Left ventricle myocardium superior (tissue), 1 donor: ENCODE measurements at regions not wholly inside any gene's neighbourhood (a gene's known extent, or its start where the extent isn't known, plus 50 kb on each side); places are given as distances from the start of the nearest gene placed in this dataset.
A peak's percentile ranks its signal among the peaks of the same experiment; 100 is the strongest.
"Not testable (repeated sequence)": the region's sequence is repeated elsewhere in the genome, so short reads cannot be mapped to it uniquely, and the experiment has no call there.

Source experiments
- ATAC-seq: fragments of 200-7000 bp; cut with Tn5 transposase; one replicate; pipeline ENCODE4 v1.9.1; 2020; ENCODE audit warnings: mild to moderate bottlenecking, moderate library complexity
- DNase-seq: peaks from one replicate; pipeline ENCODE4 v3.0.0-alpha.2; 2020
- intact Hi-C: fragments of 100-400 bp; cut with micrococcal nuclease; formaldehyde crosslinking; loops from one replicate; pipeline ENCODE4 v1.11.0; 2022
- donor health status: DM: no; HTN: yes; CAD: no; lungs with severe emphysema.

DNA sequence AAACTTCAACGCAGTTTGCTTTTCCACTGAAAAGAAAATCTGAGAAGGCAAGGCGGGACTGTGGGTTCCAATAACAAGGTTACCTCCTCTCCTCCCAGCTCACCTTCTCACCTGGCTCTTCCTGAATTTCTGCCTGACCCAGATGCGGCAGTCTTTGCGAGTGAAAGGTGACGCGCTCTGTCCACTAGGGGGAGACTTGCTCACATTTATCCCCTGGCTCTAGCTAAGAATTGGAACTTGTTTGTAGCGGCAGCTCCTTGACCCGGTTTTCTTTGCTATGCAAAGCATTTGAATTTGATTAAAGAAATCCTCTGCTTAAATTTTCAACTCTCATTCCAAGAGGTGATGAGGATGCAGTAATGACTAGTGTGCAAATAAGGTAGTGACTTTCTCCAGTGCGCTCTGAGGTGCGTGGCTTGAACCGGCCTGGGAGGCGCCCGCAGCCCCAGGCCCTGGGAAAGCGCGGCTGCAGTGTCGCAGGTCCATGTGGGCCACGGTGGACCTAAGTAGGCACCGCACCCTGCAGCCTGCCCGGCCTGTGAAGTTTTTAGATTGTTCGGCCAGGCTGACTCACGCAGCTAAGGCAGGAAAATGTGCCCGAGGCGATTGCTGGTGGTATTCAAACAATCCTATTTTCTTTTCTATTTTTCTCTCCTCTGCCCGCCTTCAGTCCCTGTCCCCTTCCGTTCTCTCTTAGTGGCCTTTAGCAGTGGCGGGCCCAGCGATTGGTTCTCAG lies 336.9 kb upstream of the NPSR1 start:
- peak; percentile 81 for ATAC-seq
- peak; percentile 44 for DNase-seq
- intact Hi-C loops = no loop called here

DNA sequence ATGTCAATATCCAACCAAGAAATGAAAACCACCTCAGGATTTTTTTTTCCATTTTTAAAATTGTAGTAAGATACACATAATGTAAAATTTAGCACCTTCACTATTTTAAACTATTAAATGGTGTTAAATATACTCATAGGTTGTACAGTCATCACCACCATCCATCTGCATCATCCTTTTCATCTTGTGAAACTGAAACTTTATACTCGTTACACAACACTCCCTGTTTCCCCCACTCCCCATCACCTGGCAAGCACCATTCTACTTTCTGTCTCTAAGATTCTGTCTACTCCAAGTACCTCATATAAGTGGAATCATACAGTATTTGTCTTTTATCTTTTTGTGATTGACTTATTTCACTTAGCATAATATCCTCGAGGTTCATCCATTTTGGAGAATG lies 335.2 kb upstream of the NPSR1 start:
- DNase-seq (no peak), ATAC-seq (no peak)
- intact Hi-C loops = no loop called here

DNA sequence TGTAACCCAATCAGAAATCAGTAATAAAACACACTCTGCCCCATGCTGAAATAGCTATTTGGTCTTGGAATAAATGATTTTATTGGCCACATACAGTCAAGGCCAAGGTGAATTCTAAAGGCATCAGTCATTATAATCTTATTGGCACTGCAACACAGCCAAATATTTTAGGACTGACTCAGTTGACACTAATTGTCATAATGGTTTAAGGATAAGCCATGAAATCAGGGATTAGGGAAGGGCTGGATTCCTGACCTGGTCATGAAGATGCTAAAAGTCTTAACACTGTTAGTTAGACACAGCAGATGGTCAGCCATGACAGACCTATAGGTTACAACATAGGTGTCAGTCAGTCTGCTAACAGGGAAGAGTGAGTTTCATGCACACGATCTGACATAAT lies 330.3 kb upstream of the NPSR1 start:
- intact Hi-C loops = no loop called here
- ATAC-seq = no peak
- DNase-seq = no peak

DNA sequence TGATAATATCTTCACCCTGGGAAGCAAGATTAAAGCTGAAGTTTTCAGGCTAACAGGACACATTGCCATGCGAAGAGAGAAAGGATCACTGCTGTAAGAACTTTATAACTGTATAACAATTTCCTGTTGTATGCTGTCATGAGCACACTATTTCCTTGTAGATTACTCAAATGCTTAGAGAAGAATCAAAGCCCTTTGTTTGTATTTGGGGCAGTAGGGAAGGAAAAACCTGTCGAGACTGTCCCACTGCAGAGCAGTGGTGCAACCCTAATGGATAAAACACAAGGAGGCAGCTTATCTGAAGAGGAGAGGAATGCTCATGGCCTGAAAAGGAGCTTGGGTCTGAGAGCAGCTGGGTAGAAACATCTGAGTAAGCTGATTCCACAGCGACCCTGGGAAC lies 327.7 kb upstream of the NPSR1 start:
- no peak for DNase-seq
- intact Hi-C loops = no loop called here

DNA sequence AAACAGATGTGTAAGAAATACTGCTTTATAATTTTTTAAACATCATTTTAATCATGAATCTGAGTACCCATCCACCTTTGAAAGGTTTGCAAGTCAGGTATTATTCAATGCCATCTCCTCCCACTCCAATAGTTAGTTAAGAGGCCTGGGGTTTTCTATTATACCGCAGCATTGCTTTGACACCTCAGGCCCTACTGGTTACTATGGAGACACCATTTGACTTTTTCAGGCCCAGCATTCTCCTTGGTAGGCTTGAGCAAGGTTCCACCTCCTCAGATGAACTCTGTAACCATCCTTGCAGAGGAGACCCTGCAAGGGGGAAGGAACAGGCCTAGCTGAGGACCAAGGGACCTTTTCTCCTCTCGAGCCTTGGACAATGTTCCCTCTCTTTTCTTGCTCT lies 326.9 kb upstream of the NPSR1 start:
- intact Hi-C loops = no loop called here
- ATAC-seq (no peak), DNase-seq (no peak)

More for the DNA sequence above, 327.7 kb upstream of the NPSR1 start:
- ATAC-seq = no peak

DNA sequence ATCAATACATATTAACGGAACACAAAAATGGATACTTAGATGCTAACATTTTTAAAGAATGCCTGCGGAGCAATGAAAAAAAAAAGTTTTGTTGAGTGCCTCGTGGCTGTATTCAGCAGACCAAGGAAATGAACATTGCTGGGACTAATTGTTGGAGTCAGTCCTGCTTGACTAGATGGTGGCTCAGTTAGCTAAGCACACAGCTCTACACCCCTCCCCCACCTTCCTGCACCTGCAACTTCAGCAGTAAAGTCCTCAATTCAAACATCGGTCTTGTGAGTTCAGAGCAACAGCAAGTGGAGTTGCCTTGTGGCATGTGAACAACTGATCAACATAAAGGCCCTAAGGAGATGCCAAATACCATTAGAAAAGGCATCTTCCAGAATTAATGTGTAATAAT lies 326.0 kb upstream of the NPSR1 start:
- intact Hi-C loops = no loop called here
- DNase-seq = no peak
- no peak for ATAC-seq

DNA sequence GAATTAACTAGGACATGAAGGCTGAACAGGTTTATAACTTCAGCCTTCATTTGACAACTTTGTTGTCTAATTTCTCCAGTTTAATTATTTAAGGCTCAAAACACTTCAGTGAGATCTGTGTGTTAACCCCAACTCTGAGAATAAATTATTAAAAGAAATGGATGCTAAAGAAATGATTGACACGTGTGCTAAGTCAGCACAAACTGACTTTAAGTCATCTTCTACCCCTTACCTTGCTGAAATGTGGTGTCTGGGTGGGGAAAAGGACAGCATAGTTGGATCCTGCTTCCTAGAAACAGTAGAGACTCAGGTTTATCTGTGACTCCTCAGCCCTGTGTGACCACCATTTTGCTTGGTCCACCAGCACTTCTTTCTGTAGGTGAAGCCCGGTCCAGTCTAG lies 324.8 kb upstream of the NPSR1 start:
- no peak for ATAC-seq
- intact Hi-C loops = no loop called here
- DNase-seq = no peak

DNA sequence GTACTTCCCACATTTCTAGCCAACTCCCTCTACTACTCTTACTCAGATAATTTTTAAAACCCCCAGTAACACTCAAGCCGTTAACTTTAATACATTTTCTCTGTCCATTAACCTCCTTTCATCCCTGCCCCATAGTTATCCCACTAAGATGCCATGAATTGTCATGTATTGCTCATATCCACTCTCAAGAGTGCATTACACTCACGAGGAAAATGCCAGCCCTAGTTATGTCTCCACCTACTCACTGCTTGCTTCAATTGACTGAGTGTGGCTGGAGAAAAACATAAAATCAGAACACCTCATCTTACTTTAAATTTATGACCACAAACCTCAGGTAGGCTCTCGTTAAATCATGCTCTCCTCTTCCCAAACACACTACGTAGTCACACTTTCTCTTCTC lies 324.1 kb upstream of the NPSR1 start:
- intact Hi-C loops = no loop called here
- no peak for ATAC-seq
- no peak for DNase-seq

DNA sequence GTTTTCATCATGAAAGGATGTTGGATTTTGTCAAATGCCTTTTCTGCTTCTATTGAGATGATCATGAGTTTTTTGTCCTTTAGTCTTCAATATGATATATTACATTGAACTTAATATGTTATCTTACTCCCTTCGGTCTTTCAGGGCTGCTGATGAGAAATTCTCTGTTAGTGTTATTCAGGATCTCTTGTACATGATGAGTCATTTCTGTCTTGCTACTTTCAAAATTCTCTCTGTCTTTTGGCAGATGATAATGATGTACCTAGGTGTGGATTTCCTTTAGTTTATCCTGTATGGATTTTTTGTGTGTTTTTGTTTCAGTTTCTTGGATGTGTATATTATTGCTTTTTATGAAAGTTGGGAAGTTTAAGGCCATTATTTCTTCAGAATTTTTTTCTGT lies 320.9 kb upstream of the NPSR1 start:
- ATAC-seq (no peak), DNase-seq (no peak)
- intact Hi-C loops = no loop called here

DNA sequence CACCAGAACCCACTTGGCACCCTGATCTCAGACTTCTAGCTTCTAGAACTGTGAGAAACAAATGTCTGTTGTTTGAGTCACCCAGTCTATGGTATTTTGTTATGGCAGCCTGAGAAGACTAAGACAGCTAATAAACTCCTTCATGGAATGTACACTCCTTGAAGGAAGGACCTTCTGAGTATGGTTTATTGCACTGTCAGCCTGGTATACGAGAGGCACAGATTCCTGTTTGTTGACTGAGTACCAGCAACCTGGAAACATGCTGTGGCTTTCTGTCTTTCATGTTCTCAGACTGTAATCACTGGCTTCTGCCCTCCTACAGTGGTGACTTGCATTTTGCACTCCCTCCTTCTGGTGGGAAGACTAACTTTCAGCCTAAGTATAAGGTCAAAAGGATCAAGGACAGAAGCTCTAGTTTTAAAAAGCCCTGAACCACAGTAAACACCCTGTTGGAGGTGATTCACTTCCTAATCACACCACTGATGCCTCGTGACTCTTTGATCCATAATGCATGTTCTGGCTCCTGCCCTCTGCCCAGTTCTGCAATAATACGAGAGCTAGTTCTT lies 319.0 kb upstream of the NPSR1 start:
- intact Hi-C loops = no loop called here

DNA sequence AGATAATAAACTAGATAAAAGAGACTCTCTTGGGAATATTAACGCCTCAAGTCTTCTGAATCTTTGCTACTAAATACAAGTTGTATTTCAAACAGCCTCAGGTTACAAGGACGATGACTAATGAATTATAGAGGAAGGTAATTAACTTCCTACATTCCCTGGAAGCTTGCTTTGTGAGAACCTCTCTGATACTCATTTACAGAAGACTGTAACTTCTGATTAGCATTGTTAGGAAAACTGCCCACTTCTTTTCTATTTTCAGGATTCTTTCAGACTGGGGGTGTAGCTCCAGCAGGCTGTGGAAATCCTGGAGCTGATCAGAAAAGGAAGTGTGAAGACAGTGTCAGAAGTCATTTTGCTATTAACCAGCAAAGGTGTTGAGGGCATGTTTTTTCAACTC lies 316.7 kb upstream of the NPSR1 start:
- ATAC-seq (no peak), DNase-seq (no peak)
- intact Hi-C loops = no loop called here

More for the DNA sequence above, 319.0 kb upstream of the NPSR1 start:
- DNase-seq (no peak), ATAC-seq (no peak)

DNA sequence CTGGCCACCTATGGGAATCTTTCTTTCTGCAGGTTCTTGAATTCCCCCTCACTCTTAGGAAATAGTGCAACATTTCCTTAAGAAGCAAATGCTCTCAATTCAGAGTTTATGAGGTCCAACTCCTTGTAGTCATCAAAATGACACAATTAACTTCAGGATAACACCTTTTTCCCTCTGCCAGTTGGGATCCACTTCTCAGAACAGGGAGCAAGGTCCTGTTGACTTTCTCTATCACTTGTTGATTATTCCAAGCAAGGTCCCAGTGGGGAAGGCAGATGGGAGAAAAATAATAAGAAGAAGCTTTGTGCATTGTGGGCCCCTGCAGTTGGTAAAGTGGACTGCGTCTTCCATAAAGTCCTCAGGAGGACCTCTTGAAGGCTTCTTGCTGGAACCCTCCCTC lies 315.6 kb upstream of the NPSR1 start:
- ATAC-seq = no peak
- intact Hi-C loops = no loop called here
- no peak for DNase-seq

DNA sequence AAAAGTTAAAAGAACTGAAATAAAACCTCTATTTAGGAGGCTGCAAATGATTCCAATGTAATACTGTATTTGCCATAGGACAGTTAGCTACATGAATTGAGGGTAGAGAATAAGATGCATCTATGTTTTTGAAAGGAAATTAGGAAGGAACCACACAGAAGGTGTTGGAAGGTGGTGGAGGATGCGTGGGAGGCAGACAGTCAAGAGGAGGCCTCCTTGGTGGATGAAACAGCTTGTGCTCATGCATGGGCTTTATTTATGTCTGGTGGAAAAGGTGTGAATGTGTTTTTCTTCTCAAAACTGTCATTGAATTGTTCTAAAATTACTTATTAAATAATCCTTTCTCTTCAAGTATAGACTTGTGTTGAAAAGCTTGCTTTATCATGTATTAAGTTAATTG lies 314.4 kb upstream of the NPSR1 start:
- ATAC-seq (no peak), DNase-seq (no peak)
- intact Hi-C loops = no loop called here

DNA sequence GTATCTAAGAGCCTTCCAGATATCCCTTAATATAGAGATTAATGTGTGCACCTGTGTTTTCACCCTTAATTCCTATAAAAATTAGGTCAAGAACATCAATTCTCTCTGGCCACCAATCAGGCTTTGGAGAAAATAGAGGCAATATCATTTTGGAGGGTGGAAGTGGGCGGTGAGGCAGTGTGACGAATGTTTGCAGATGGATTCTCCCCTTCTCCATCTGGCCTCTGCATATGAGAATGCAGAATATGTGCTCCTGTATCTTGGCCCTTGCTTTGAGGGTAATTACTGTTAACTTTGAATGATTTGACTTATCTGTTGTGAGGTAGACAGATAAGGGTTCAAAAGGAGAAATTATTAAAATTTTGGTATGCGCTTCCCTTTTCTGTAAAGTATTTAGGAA lies 304.0 kb upstream of the NPSR1 start:
- DNase-seq = no peak

DNA sequence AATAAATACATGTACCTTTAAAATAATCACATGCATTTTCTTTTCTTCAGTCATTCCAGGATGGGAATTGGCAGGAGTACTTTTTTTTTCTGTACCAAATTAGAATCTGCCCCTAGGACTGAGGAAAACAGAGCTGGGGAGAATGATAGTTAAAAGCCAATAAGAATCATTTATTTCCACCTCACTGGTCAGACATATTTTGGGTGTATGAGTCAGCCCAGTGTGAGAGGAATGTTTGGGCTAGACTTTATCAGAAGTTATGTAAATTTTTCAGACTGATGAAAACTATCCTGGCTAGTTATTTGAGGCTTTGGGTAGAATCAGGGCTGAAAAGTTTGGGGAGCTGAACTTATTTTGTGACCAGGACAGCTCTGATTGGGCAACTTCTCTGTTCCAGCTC lies 303.1 kb upstream of the NPSR1 start:
- no peak for DNase-seq
- intact Hi-C loops = no loop called here
- ATAC-seq = peak; percentile 70

More for the DNA sequence above, 304.0 kb upstream of the NPSR1 start:
- intact Hi-C loops = no loop called here
- ATAC-seq = no peak

DNA sequence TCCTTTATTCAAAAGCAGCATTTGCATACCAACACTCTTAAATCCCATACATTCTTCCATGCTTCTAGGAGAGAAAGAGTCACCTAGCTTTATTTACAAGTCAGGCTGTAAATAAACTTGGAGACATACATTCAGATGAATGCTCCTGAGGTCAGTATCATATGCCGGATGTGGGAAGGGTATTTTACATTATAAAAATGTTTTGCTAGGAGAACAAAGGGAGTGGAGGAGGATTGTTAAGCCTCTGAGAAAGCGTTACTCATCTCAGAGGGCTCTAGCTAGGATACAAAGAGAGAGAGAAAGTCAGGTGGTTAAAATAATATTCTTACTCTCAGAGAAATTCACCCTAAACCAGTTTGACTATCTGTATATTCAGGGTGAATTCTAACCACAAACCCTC lies 300.9 kb upstream of the NPSR1 start:
- DNase-seq (no peak), ATAC-seq (no peak)
- intact Hi-C loops = no loop called here

DNA sequence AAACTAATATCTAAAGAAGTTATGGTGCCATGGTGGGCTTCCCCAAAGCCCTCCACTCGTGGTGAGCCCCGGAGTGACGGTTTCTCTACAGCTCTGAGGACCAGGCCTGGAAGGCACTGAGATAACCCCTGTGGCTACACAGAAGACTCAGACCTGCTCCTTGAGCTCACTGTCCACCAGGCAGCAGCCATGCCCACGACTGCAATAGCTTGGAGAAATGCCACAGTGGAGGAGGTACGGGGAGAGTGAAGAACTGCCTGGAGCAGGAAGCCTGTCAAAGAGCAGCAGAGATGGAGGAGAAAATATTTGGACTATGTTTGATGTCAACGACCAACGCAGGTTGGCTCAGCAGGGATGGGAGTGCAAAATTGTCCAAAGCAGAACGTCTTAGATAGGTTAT lies 300.1 kb upstream of the NPSR1 start:
- DNase-seq (no peak), ATAC-seq (no peak)
- intact Hi-C loops = no loop called here

DNA sequence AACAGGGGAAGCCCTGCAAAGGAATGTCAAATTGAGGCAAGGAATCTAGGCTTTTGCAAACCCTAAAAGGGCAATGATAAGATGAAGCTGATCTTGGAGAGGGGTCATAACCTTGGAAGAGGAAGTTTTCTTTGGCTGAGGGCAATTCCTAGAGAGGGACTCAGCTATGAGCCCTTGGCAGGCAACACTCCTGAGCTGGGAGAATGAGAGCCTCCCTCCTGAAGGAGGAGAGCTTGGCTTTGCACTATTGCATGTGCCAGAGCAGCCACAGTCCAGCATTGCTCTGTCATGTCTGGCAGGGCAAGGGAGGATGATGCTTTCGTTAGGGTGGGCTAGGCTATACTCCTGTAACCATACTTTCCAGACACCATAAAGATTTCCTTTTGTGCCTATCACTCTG lies 299.4 kb upstream of the NPSR1 start:
- DNase-seq, ATAC-seq, intact Hi-C loops: not testable (repeated sequence)

DNA sequence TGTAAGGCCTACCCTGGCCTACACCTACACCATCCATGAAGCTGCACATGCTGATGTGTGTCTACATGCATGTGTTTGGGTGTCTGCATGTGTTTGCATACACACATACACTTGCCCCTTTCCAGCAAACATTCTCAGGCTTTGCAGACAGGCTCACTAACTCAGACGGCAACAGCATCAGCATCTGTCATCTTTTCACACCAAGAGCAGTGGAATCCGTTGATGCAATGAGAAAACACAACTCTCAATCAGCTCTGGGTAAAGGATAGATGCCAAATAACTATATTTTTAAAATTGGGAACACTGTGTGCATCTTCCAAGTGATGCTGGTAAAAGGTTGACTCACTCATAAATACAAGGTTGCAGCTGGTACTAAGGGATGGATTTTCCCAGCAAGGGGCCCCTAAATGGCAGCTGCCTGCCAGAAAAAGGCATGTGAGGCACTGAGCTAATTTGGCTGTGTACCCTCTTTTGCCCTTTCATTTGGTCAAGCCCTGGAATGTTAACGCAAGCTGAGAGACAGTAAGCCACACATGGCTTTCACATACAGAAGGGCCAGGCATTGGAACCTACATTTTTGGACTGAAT lies 296.3 kb upstream of the NPSR1 start:
- no peak for ATAC-seq
- DNase-seq = no peak
- intact Hi-C loops = no loop called here

DNA sequence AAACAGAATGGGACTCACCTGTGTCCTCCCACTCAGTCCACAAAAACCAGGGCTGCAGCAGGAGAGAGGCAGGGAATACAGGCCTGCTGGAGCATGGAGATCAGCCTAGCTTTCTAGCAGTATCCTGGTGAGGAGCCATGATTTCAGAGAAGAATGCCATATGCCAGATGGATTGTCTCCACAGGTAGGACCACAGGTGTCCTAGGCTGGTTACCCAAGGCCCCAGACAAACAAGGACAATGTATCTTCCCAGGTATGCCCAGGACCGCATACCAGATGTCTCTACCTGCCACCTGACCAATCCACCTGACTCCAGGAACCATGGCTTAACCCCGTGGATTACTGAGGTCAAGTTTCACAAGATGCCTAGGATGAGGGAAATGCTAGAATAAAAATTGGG lies 295.4 kb upstream of the NPSR1 start:
- no peak for ATAC-seq
- DNase-seq = no peak
- intact Hi-C loops = no loop called here

DNA sequence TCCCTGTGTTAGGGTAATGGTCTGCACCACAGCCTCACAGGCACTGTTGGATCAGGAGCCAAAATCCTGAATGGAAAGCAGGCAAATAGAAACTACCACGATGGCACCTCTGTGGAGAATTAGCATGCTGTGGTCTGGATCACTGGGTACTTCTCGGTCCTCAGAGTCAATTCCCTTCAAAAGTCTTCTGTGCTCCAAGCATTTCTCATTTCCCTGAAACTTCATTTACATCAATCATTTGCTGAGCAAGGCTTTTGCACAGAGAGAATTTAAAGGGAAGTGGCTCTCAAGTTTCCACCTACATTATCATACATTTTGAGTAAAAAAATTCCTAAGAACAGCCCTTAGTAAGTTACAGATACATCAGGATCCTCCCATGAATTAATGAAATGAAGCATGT lies 293.9 kb upstream of the NPSR1 start:
- no peak for DNase-seq
- intact Hi-C loops = no loop called here
- ATAC-seq = no peak
